ENCODE measurements at regions not wholly inside any gene's neighbourhood (a gene's known extent, or its start where the extent isn't known, plus 50 kb on each side); places are given as distances from the start of the nearest gene placed in this dataset.

GRCh38 chr4:63049726-63050125 is 1359.5 kb downstream of the TECRL start:
- DNase-seq (ENCODE audit: low spot score): no peak

GRCh38 chr4:63049278-63049677 is 1360.0 kb downstream of the TECRL start:
- DNase-seq (ENCODE audit: low spot score): no peak

GRCh38 chr4:63036159-63036866 is 1372.9 kb downstream of the TECRL start:
- no peak for DNase-seq (ENCODE audit: low spot score)

GRCh38 chr4:63029380-63029779 is 1379.9 kb downstream of the TECRL start:
- no peak for DNase-seq (ENCODE audit: low spot score)

GRCh38 chr4:63020661-63021060 is 1388.6 kb downstream of the TECRL start:
- DNase-seq (ENCODE audit: low spot score): no peak

GRCh38 chr4:63017300-63017699 is 1392.0 kb downstream of the TECRL start:
- DNase-seq (ENCODE audit: low spot score): no peak

GRCh38 chr4:62970846-62971245 is 1438.4 kb downstream of the TECRL start:
- no peak for DNase-seq (ENCODE audit: low spot score)

- DNase-seq (ENCODE audit: low spot score): no peak
Observed at GRCh38 chr4:62960415-62960814, 1448.8 kb downstream of the TECRL start.

- no peak for DNase-seq (ENCODE audit: low spot score)
Observed at GRCh38 chr4:62953752-62954151, 1455.5 kb downstream of the TECRL start.

GRCh38 chr4:62952366-62952765 is 1456.9 kb downstream of the TECRL start:
- no peak for DNase-seq (ENCODE audit: low spot score)

GRCh38 chr4:62948108-62948507 is 1461.1 kb downstream of the TECRL start:
- DNase-seq (ENCODE audit: low spot score): no peak

- no peak for DNase-seq (ENCODE audit: low spot score)
Observed at GRCh38 chr4:62940229-62940628, 1469.0 kb downstream of the TECRL start.

GRCh38 chr4:62930884-62931283 is 1478.4 kb downstream of the TECRL start:
- DNase-seq (ENCODE audit: low spot score): no peak

GRCh38 chr4:62928483-62928882 is 1480.8 kb downstream of the TECRL start:
- DNase-seq (ENCODE audit: low spot score): no peak

GRCh38 chr4:62927574-62927973 is 1481.7 kb downstream of the TECRL start:
- DNase-seq (ENCODE audit: low spot score): no peak

- no peak for DNase-seq (ENCODE audit: low spot score)
Observed at GRCh38 chr4:62923783-62924182, 1485.5 kb downstream of the TECRL start.

- DNase-seq (ENCODE audit: low spot score): no peak
Observed at GRCh38 chr4:62917649-62918048, 1491.6 kb downstream of the TECRL start.

- no peak for DNase-seq (ENCODE audit: low spot score)
Observed at GRCh38 chr4:62914758-62915157, 1494.5 kb downstream of the TECRL start.

GRCh38 chr4:62913065-62913464 is 1496.2 kb downstream of the TECRL start:
- DNase-seq (ENCODE audit: low spot score): no peak

- no peak for DNase-seq (ENCODE audit: low spot score)
Observed at GRCh38 chr4:62912531-62912930, 1496.7 kb downstream of the TECRL start.

- no peak for DNase-seq (ENCODE audit: low spot score)
Observed at GRCh38 chr4:62909238-62909637, 1500.0 kb downstream of the TECRL start.

GRCh38 chr4:62901101-62901500 is 1508.1 kb downstream of the TECRL start:
- DNase-seq (ENCODE audit: low spot score): no peak

- DNase-seq (ENCODE audit: low spot score): no peak
Observed at GRCh38 chr4:62899646-62900364, 1509.4 kb downstream of the TECRL start.

- no peak for DNase-seq (ENCODE audit: low spot score)
Observed at GRCh38 chr4:62898115-62898514, 1511.1 kb downstream of the TECRL start.
